ENCODE measurements at regions not wholly inside any gene's neighbourhood (a gene's known extent, or its start where the extent isn't known, plus 50 kb on each side); places are given as distances from the start of the nearest gene placed in this dataset.

DNA sequence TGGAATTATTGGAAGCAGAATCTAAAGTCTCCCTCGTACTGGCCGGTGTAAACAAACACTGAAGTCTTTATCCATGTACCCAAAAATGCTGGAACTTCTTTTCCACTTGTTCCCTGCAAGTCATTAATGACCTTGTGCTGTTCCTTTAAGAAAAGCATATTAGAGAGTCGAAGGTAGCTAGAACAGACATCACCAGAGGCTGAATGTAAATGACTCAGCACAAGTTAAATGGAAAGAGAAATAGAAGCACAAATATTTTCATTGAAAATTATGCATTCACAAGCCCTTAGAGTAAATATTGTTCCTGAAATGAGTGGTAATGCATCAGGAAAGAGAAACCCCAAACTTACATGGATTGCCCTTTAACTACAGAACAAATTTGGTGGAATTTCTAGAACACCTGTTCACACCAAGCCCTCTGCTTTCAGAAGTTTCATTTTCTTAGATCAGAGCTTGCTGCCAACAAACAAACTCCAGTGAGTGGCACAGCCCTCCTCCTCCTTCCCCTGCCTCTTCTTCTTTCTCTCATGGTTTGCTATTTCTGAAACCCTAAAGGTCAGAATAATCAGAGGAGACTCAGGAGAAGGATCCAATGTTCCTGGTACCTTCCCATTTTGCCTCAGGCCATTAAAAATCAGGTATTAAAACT lies 264.3 kb downstream of the TXNL1 start:
- no peaks in the 10 kb centered on the region for H3K36me3 ChIP-seq (ENCODE audit: insufficient read depth, low read length)
- no peaks in the 10 kb centered on the region for H4K20me1 ChIP-seq (ENCODE audit: insufficient read depth, low read length)
- H3K4me1 ChIP-seq (ENCODE audit: insufficient read depth, low read length): no peaks in the 10 kb centered on the region
- H3K27me3 ChIP-seq (ENCODE audit: insufficient read depth, low read length, poor library complexity): no peaks in the 10 kb centered on the region
- no peak overlapping the region for H3K4me2 ChIP-seq (ENCODE audit: insufficient read depth, low read length)
- DNase-seq (no peak), ATAC-seq (ENCODE audit: insufficient read depth, low read depth) (no peak)
- no peak overlapping the region for H3K27ac ChIP-seq (ENCODE audit: low read length)
- H3K9me3 ChIP-seq (ENCODE audit: insufficient read depth, low read length, severe bottlenecking): no peaks in the 10 kb centered on the region
- no peak overlapping the region for H3K4me3 ChIP-seq (ENCODE audit: low read depth in 1 of 2, low read length in 2 of 2)
- H3K9ac ChIP-seq (ENCODE audit: low read depth, low read length): no peak overlapping the region
- no peaks in the 10 kb centered on the region for H3K79me2 ChIP-seq (ENCODE audit: insufficient read depth, low read length)
- no peak for TF ChIP-seq EZH2 (IDR thresholded peaks at IDR 0.05; ENCODE audit: borderline replicate concordance, low read depth, low read length, severe bottlenecking)
- H2AFZ ChIP-seq (ENCODE audit: low read depth, low read length): no peak overlapping the region

DNA sequence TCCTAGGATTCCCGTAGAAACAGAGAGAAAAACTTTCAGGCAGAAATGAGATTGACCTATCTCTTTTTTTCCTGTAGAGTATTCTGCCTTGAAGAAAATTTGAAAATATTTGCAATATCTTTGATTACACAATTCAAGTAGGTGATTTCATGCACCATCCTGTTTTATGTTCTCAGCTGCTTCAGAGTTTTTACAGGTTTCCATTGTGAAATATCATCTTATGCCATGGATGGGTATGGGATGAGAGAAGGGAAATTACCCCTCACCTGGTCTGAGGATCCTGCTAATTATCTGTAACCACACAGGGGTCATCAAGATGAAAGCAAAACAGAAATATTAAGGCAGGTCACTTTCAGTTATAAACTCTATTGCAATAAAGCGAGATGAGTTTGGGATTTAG lies 264.8 kb downstream of the TXNL1 start:
- DNase-seq (no peak), ATAC-seq (ENCODE audit: insufficient read depth, low read depth) (no peak)
- TF ChIP-seq EZH2 (IDR thresholded peaks at IDR 0.05; ENCODE audit: borderline replicate concordance, low read depth, low read length, severe bottlenecking): no peak
- TF ChIP-seq, protein P1, sequence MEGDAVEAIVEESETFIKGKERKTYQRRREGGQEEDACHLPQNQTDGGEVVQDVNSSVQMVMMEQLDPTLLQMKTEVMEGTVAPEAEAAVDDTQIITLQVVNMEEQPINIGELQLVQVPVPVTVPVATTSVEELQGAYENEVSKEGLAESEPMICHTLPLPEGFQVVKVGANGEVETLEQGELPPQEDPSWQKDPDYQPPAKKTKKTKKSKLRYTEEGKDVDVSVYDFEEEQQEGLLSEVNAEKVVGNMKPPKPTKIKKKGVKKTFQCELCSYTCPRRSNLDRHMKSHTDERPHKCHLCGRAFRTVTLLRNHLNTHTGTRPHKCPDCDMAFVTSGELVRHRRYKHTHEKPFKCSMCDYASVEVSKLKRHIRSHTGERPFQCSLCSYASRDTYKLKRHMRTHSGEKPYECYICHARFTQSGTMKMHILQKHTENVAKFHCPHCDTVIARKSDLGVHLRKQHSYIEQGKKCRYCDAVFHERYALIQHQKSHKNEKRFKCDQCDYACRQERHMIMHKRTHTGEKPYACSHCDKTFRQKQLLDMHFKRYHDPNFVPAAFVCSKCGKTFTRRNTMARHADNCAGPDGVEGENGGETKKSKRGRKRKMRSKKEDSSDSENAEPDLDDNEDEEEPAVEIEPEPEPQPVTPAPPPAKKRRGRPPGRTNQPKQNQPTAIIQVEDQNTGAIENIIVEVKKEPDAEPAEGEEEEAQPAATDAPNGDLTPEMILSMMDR (IDR thresholded peaks at IDR 0.05; ENCODE audit: borderline replicate concordance, extremely low read depth, low read length, poor library complexity, severe bottlenecking): no peak
- Histone ChIP-seq H3K9ac (ENCODE audit: low read depth, low read length) (no peak overlapping the region), H3K4me2 (ENCODE audit: insufficient read depth, low read length) (no peak overlapping the region), H4K20me1 (ENCODE audit: insufficient read depth, low read length) (no peaks in the 10 kb centered on the region), H3K36me3 (ENCODE audit: insufficient read depth, low read length) (no peaks in the 10 kb centered on the region), H2AFZ (ENCODE audit: low read depth, low read length) (no peak overlapping the region), H3K79me2 (ENCODE audit: insufficient read depth, low read length) (no peaks in the 10 kb centered on the region), H3K27me3 (ENCODE audit: insufficient read depth, low read length, poor library complexity) (no peaks in the 10 kb centered on the region), H3K27ac (ENCODE audit: low read length) (no peak overlapping the region), H3K4me1 (ENCODE audit: insufficient read depth, low read length) (no peaks in the 10 kb centered on the region), H3K4me3 (ENCODE audit: low read depth in 1 of 2, low read length in 2 of 2) (no peak overlapping the region), H3K9me3 (ENCODE audit: insufficient read depth, low read length, severe bottlenecking) (no peaks in the 10 kb centered on the region)

DNA sequence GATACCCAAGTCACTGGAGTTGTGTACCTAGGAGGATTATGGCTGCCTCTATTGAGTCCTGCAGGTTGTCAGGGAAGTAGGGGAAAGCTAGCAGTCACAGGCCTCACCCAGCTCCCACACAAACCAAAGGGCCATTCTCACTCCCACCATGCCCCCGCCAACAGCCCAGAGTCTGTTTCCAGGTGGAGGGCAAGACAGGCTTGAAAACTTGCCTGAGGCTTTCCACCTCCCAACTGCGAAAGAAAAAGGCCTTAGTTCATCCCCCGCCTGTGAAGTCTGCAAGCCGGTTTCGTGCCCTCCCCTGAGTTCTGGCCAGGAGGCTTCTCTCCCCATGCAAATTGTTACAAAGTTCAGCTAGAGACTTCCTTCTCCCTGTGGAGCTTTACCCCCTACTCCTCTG lies 270.3 kb downstream of the TXNL1 start:
- Histone ChIP-seq H3K4me3 (ENCODE audit: low read depth in 1 of 2, low read length in 2 of 2) (no peak overlapping the region), H2AFZ (ENCODE audit: low read depth, low read length) (no peak overlapping the region), H3K27ac (ENCODE audit: low read length) (no peak overlapping the region), H3K9me3 (ENCODE audit: insufficient read depth, low read length, severe bottlenecking) (no peaks in the 10 kb centered on the region), H3K9ac (ENCODE audit: low read depth, low read length) (no peak overlapping the region), H3K36me3 (ENCODE audit: insufficient read depth, low read length) (no peaks in the 10 kb centered on the region), H3K4me2 (ENCODE audit: insufficient read depth, low read length) (no peak overlapping the region), H3K27me3 (ENCODE audit: insufficient read depth, low read length, poor library complexity) (no peaks in the 10 kb centered on the region), H3K4me1 (ENCODE audit: insufficient read depth, low read length) (no peaks in the 10 kb centered on the region), H4K20me1 (ENCODE audit: insufficient read depth, low read length) (no peaks in the 10 kb centered on the region), H3K79me2 (ENCODE audit: insufficient read depth, low read length) (no peaks in the 10 kb centered on the region)
- DNase-seq (no peak), ATAC-seq (ENCODE audit: insufficient read depth, low read depth) (no peak)
- TF ChIP-seq EZH2 (IDR thresholded peaks at IDR 0.05; ENCODE audit: borderline replicate concordance, low read depth, low read length, severe bottlenecking): no peak
- TF ChIP-seq, protein P1 (IDR thresholded peaks at IDR 0.05; ENCODE audit: borderline replicate concordance, extremely low read depth, low read length, poor library complexity, severe bottlenecking): no peak

DNA sequence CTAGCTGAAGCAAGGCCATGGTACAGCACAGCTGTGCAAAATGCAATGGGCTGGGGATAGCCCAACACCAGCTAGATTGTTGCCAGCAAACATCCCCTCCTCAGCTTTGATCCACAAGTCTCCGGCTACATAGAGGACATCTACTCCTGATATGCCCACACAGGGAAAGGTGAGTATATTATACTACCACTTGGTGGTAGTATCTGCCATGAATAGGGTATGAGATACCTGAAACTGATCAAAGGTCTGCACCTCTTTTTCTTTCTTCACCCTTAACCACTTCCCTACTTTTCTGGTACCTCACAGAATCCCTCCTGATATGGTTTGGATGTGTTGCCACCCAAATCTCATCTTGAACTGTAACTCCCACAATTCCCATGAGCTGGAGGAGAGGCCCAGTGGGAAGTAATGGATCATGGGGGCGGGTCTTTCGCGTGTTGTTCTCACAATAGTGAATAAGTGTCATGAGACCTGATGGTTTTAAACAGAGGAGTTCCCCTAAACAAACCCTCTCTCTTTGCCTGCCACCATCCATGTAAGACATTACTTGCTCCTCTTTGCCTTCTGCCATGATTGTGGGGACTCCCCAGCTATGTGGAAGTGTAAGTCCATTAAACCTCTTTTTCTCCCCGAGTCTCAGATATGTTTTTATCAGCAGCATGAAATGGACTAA lies 279.6 kb downstream of the TXNL1 start:
- Histone ChIP-seq H3K4me2 (ENCODE audit: insufficient read depth, low read length) (no peak overlapping the region), H3K4me1 (ENCODE audit: insufficient read depth, low read length) (no peaks in the 10 kb centered on the region), H3K36me3 (ENCODE audit: insufficient read depth, low read length) (no peaks in the 10 kb centered on the region), H3K27ac (ENCODE audit: low read length) (no peak overlapping the region), H4K20me1 (ENCODE audit: insufficient read depth, low read length) (no peaks in the 10 kb centered on the region), H3K79me2 (ENCODE audit: insufficient read depth, low read length) (no peaks in the 10 kb centered on the region), H3K9ac (ENCODE audit: low read depth, low read length) (no peak overlapping the region), H3K4me3 (ENCODE audit: low read depth in 1 of 2, low read length in 2 of 2) (no peak overlapping the region), H3K9me3 (ENCODE audit: insufficient read depth, low read length, severe bottlenecking) (no peaks in the 10 kb centered on the region), H2AFZ (ENCODE audit: low read depth, low read length) (no peak overlapping the region), H3K27me3 (ENCODE audit: insufficient read depth, low read length, poor library complexity) (no peaks in the 10 kb centered on the region)
- TF ChIP-seq EZH2 (IDR thresholded peaks at IDR 0.05; ENCODE audit: borderline replicate concordance, low read depth, low read length, severe bottlenecking): no peak
- TF ChIP-seq, protein P1 (IDR thresholded peaks at IDR 0.05; ENCODE audit: borderline replicate concordance, extremely low read depth, low read length, poor library complexity, severe bottlenecking): no peak
- DNase-seq: no peak
- ATAC-seq (ENCODE audit: insufficient read depth, low read depth): no peak
